ENCODE measurements at regions not wholly inside any gene's neighbourhood (a gene's known extent, or its start where the extent isn't known, plus 50 kb on each side); places are given as distances from the start of the nearest gene placed in this dataset.

- Mint-ChIP-seq H3K27me3 (ENCODE audit: unreplicated experiment) (no peaks in the 10 kb centered on the region), H3K36me3 (ENCODE audit: low read depth, unreplicated experiment) (no peaks in the 10 kb centered on the region), H3K9me3 (ENCODE audit: unreplicated experiment) (peaks cover 4% of the 10 kb centered on the region), H3K4me3 (ENCODE audit: unreplicated experiment) (no peak overlapping the region), H3K27ac (ENCODE audit: unreplicated experiment) (no peak overlapping the region), H3K4me1 (ENCODE audit: unreplicated experiment) (no peaks in the 10 kb centered on the region)
- no peak for TF ChIP-seq CTCF (IDR thresholded peaks at IDR 0.05; ENCODE audit: unreplicated experiment)
- no peak for DNase-seq (ENCODE audit: low spot score)
These were observed 227.2 kb downstream of the TMEM26 start for GRCh38 chr10:61225939-61226338.

- peaks cover 4% of the 10 kb centered on the region for H3K9me3 Mint-ChIP-seq (ENCODE audit: unreplicated experiment)
These were observed 229.6 kb downstream of the TMEM26 start for GRCh38 chr10:61223576-61223975.

GRCh38 chr10:61219696-61220095 lies 233.5 kb downstream of the TMEM26 start:
- H3K4me3 Mint-ChIP-seq (ENCODE audit: unreplicated experiment) = no peak overlapping the region
- no peak for DNase-seq (ENCODE audit: low spot score)
- H3K9me3 Mint-ChIP-seq (ENCODE audit: unreplicated experiment) = no peaks in the 10 kb centered on the region
- H3K27ac Mint-ChIP-seq (ENCODE audit: unreplicated experiment) = no peak overlapping the region
- H3K36me3 Mint-ChIP-seq (ENCODE audit: low read depth, unreplicated experiment) = no peaks in the 10 kb centered on the region
- TF ChIP-seq CTCF (IDR thresholded peaks at IDR 0.05; ENCODE audit: unreplicated experiment) = no peak
- H3K4me1 Mint-ChIP-seq (ENCODE audit: unreplicated experiment) = no peaks in the 10 kb centered on the region
- H3K27me3 Mint-ChIP-seq (ENCODE audit: unreplicated experiment) = peaks cover 2% of the 10 kb centered on the region

More at GRCh38 chr10:61223576-61223975, 229.6 kb downstream of the TMEM26 start:
- DNase-seq (ENCODE audit: low spot score) = no peak
- H3K27me3 Mint-ChIP-seq (ENCODE audit: unreplicated experiment) = no peaks in the 10 kb centered on the region
- no peak for TF ChIP-seq CTCF (IDR thresholded peaks at IDR 0.05; ENCODE audit: unreplicated experiment)
- no peak overlapping the region for H3K4me3 Mint-ChIP-seq (ENCODE audit: unreplicated experiment)
- no peaks in the 10 kb centered on the region for H3K4me1 Mint-ChIP-seq (ENCODE audit: unreplicated experiment)
- H3K36me3 Mint-ChIP-seq (ENCODE audit: low read depth, unreplicated experiment) = no peaks in the 10 kb centered on the region
- no peak overlapping the region for H3K27ac Mint-ChIP-seq (ENCODE audit: unreplicated experiment)

- Mint-ChIP-seq H3K27me3 (ENCODE audit: unreplicated experiment) (peaks cover 2% of the 10 kb centered on the region), H3K9me3 (ENCODE audit: unreplicated experiment) (no peaks in the 10 kb centered on the region), H3K4me1 (ENCODE audit: unreplicated experiment) (no peaks in the 10 kb centered on the region), H3K36me3 (ENCODE audit: low read depth, unreplicated experiment) (no peaks in the 10 kb centered on the region), H3K27ac (ENCODE audit: unreplicated experiment) (no peak overlapping the region), H3K4me3 (ENCODE audit: unreplicated experiment) (no peak overlapping the region)
- no peak for TF ChIP-seq CTCF (IDR thresholded peaks at IDR 0.05; ENCODE audit: unreplicated experiment)
- DNase-seq (ENCODE audit: low spot score) = no peak
These were observed 235.2 kb downstream of the TMEM26 start for GRCh38 chr10:61217851-61218565.

GRCh38 chr10:61215246-61215645 lies 237.9 kb downstream of the TMEM26 start:
- Mint-ChIP-seq H3K9me3 (ENCODE audit: unreplicated experiment) (no peaks in the 10 kb centered on the region), H3K4me1 (ENCODE audit: unreplicated experiment) (peaks cover 7% of the 10 kb centered on the region), H3K27me3 (ENCODE audit: unreplicated experiment) (peaks cover 2% of the 10 kb centered on the region), H3K36me3 (ENCODE audit: low read depth, unreplicated experiment) (no peaks in the 10 kb centered on the region), H3K27ac (ENCODE audit: unreplicated experiment) (no peak overlapping the region), H3K4me3 (ENCODE audit: unreplicated experiment) (no peak overlapping the region)
- DNase-seq (ENCODE audit: low spot score) = no peak
- TF ChIP-seq CTCF (IDR thresholded peaks at IDR 0.05; ENCODE audit: unreplicated experiment) = no peak
